ENCODE measurements at regions not wholly inside any gene's neighbourhood (a gene's known extent, or its start where the extent isn't known, plus 50 kb on each side); places are given as distances from the start of the nearest gene placed in this dataset.

DNA sequence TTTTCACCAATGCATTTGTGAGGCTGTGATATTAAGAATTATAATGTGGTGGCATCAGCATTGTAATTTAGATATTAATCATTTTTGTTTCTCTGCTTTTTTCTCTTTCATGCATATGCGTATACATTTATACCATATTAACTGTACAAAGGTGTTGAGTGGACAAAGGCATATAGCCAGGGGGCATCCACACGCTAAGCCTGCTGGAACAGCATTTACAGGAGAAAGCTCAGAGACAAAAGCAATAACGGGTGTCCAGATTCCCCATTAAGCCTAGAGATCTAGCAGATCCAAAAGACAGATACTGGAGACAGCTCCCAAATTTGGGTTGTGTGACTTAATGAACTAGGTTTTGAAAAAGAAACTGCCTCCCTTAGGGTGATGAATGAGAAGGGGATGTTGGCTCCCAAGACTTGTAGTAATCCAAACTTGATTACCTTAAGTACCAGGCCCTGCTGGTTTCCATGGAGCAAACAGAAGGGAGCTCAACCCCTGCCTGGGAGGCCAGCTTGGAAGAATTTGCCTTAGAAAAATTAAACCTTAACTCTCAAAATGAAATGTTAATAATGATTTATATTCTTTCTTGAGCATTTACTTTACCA, 181.9 kb downstream of the SLC6A15 start:
- H3K4me3 ChIP-seq (replicated peaks; ENCODE audit: low read depth, low read length), result no peak overlapping the region
- DNase-seq (ENCODE audit: low read depth), result no peak
- no peak for TF ChIP-seq CTCF (IDR thresholded peaks at IDR 0.05; ENCODE audit: low read length, missing control alignments)

DNA sequence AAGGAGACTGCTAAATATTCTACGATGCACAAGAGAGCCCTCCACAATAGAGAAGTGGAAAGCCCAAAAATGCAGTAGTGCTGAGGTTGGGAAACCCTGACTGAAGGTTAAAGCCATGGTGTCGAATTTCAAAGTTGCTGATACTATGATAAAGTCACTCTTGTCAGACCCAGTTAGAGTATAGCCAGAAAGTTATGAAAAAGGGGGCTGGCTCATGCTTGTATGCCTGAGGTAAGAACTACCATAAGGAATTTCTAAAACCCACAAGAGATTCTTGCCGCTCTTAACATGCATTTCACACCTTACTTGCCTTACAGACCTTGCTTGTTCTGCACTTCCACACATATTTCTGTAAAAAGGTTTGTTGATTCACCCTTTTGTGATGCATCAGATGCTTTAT, 184.6 kb downstream of the SLC6A15 start:
- H3K4me3 ChIP-seq (replicated peaks; ENCODE audit: low read depth, low read length), result no peak overlapping the region
- no peak for TF ChIP-seq CTCF (IDR thresholded peaks at IDR 0.05; ENCODE audit: low read length, missing control alignments)
- DNase-seq (ENCODE audit: low read depth), result no peak

DNA sequence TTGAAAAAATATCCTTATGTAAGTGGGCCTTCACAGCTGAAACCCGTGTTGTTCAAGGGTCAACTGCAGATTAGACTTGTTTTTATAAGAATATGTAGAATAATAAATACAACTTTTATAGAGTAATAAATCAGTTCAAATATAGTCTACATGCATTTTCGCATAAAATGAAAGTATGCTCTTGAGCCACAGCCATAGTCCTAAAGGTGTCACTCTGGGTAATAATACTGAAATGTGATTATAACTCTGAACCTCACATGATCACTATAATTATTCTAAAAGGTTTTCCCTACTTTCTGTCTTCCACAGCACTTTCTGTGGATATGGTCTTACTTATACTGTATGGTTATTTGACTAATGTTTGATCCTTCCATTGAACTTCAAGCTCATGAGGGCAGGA, 185.8 kb downstream of the SLC6A15 start:
- TF ChIP-seq CTCF (IDR thresholded peaks at IDR 0.05; ENCODE audit: low read length, missing control alignments), result no peak

DNA sequence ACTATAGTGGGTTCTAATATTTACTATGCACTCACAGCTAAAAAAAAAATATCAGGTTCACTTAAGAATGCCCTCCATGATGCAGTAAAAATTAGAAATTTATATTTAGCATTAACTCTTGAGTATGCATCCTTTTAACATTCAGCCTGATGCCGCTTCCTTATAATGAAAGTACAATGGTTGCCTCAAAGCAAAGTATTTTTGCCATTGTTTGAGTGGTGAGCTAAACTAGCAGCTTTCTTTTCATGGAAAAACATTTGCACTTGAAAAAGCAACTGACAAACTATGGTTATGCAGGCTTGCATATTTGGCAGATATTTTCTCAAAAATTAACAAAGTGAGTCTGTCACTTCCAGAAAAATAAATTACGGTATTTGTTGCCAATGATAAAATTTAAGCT, 188.6 kb downstream of the SLC6A15 start:
- H3K4me3 ChIP-seq (replicated peaks; ENCODE audit: low read depth, low read length), result no peak overlapping the region
- no peak for DNase-seq (ENCODE audit: low read depth)

More for the DNA sequence above, 185.8 kb downstream of the SLC6A15 start:
- no peak overlapping the region for H3K4me3 ChIP-seq (replicated peaks; ENCODE audit: low read depth, low read length)
- no peak for DNase-seq (ENCODE audit: low read depth)

GRCh38 chr12:84719997-84720396, 192.6 kb downstream of the SLC6A15 start:
- DNase-seq (ENCODE audit: low read depth), result no peak
- H3K4me3 ChIP-seq (replicated peaks; ENCODE audit: low read depth, low read length), result no peak overlapping the region
- no peak for TF ChIP-seq CTCF (IDR thresholded peaks at IDR 0.05; ENCODE audit: low read length, missing control alignments)

More for the DNA sequence above, 188.6 kb downstream of the SLC6A15 start:
- no peak for TF ChIP-seq CTCF (IDR thresholded peaks at IDR 0.05; ENCODE audit: low read length, missing control alignments)

DNA sequence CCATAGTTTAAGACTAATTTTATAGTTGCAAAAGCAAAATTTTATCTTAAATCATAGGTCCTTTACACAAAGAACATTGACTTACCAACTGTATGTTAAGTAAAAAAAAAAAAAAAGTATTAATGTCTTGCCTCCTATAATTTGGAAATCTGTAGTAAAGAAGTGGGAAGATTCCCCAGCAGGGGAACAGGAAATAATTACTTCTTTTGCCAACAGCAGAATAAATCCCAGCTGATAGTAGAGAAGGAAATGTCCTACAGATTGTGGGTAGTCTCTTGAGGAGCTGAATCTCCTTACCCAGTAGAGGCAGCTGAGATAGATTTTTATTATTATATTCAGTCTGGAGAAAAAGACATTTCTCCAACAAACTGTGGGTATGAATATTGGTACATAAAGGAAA, 193.7 kb downstream of the SLC6A15 start:
- DNase-seq (ENCODE audit: low read depth), result no peak
- no peak for TF ChIP-seq CTCF (IDR thresholded peaks at IDR 0.05; ENCODE audit: low read length, missing control alignments)
- no peak overlapping the region for H3K4me3 ChIP-seq (replicated peaks; ENCODE audit: low read depth, low read length)

- TF ChIP-seq CTCF (IDR thresholded peaks at IDR 0.05; ENCODE audit: low read length, missing control alignments), result no peak
- no peak for DNase-seq (ENCODE audit: low read depth)
- no peak overlapping the region for H3K4me3 ChIP-seq (replicated peaks; ENCODE audit: low read depth, low read length)
These were observed 199.9 kb downstream of the SLC6A15 start for GRCh38 chr12:84712747-84713146.
